HCT116 (cell line): ENCODE measurements at regions not wholly inside any gene's neighbourhood (a gene's known extent, or its start where the extent isn't known, plus 50 kb on each side); places are given as distances from the start of the nearest gene placed in this dataset.

Source experiments
- ATAC-seq: fragments of 200-7000 bp; cut with Tn5 transposase; 2 replicates; pipeline ENCODE4 v1.9.1; 2020; ENCODE audit warnings: mild to moderate bottlenecking, moderate library complexity
- BruUV-seq: library from RNA; stranded (reverse); fragments of 400-500 nt; replicated peaks from 2 replicates; lab custom pipeline; 2021; lab: Mats Ljungman, UMichigan
- CTCF ChIA-PET: fragments of 300-600 bp; sonication (Branson Sonifier 250); formaldehyde crosslinking; loops from one replicate; lab custom pipeline; 2021; ENCODE audit warnings: antibody characterized with exemption; lab: Charles Lee
- POLR2A ChIA-PET: fragments of 300-600, 350-600 bp; sonication (Branson Sonifier 250); formaldehyde crosslinking; loops from one replicate; lab custom pipeline; 2021; ENCODE audit warnings: antibody characterized with exemption; lab: Charles Lee
- RAD21 ChIA-PET, 2 experiments: fragments of 300-600 bp; sonication (Branson Sonifier 250); formaldehyde crosslinking; loops; one replicate each; lab custom pipeline; 2023; ENCODE audit warnings: low total read pairs in 2 of 2; ENCODE audit not compliant: uncharacterized antibody in 2 of 2, unreplicated experiment in 2 of 2, low non-redundant PET in 1 of 2; lab: Charles Lee
- DNase-seq: peaks from one replicate; pipeline ENCODE4 v3.0.0-alpha.2; 2010; ENCODE audit warnings: low read depth, low spot score
- H2AFZ ChIP-seq: fragments of 200-600 bp; shearing (Covaris generic), sonication (generic); 2 replicates; pipeline ENCODE4 v1.6.1; 2017; ENCODE audit warnings: low read depth, mixed run types, mixed read lengths, antibody characterized with exemption, low read length; ENCODE audit not compliant: poor library complexity, severe bottlenecking
- H3K27ac ChIP-seq: 2 replicates; pipeline ENCODE4 v1.5.1; 2012; ENCODE audit warnings: low read depth, low read length
- H3K27me3 ChIP-seq: fragments of 200-600 bp; sonication (generic); 2 replicates; pipeline ENCODE4 v1.6.1; 2016; ENCODE audit warnings: mixed run types, low read length, mixed read lengths; ENCODE audit not compliant: insufficient read depth
- H3K36me3 ChIP-seq, 2 experiments: fragments of 200-500 bp in 1 of 2; fragments of 200-600 bp in 1 of 2; sonication (Bioruptor generic) in 1 of 2; sonication (generic) in 1 of 2; 2 replicates each; pipeline versions ENCODE4 v1.5.1 to v1.6.1; 2014 to 2016; ENCODE audit warnings: low read length in 2 of 2, inconsistent platforms in 1 of 2, mixed read lengths in 1 of 2, mixed run types in 1 of 2; ENCODE audit not compliant: insufficient read depth in 2 of 2, control insufficient read depth in 1 of 2
- H3K4me1 ChIP-seq, 2 experiments: fragments of 200-600 bp in 1 of 2; sonication (generic) in 1 of 2; 2 replicates each; pipeline versions ENCODE4 v1.5.1 to v1.6.1; 2012 to 2017; ENCODE audit warnings: low read length in 2 of 2, inconsistent platforms in 1 of 2, mild to moderate bottlenecking in 1 of 2, mixed read lengths in 1 of 2, mixed run types in 1 of 2, moderate library complexity in 1 of 2; ENCODE audit not compliant: insufficient read depth in 2 of 2, control insufficient read depth in 1 of 2
- H3K4me2 ChIP-seq: fragments of 200-600 bp; sonication (generic); 2 replicates; pipeline ENCODE4 v1.6.1; 2017; ENCODE audit warnings: mixed run types, low read length, mixed read lengths
- H3K4me3 ChIP-seq, 2 experiments: fragments of 200-600 bp in 1 of 2; sonication (generic) in 1 of 2; replicated peaks in 1 of 2; 2 replicates each; pipeline ENCODE4 v1.5.1; 2011 to 2016; ENCODE audit warnings: low read length in 2 of 2, control low read depth in 1 of 2, low read depth in 1 of 2, mild to moderate bottlenecking in 1 of 2, mixed read lengths in 1 of 2, mixed run types in 1 of 2
- H3K79me2 ChIP-seq: fragments of 200-600 bp; sonication (generic); 2 replicates; pipeline ENCODE4 v1.6.1; 2017; ENCODE audit warnings: mild to moderate bottlenecking, mixed run types, low read length, moderate library complexity, mixed read lengths; ENCODE audit not compliant: insufficient read depth
- H3K9ac ChIP-seq: fragments of 200-600 bp; sonication (generic); 2 replicates; pipeline ENCODE4 v1.6.1; 2016; ENCODE audit warnings: low read length, mixed read lengths
- H3K9me2 ChIP-seq: fragments of 200-600 bp; sonication (generic), shearing (Covaris generic); 2 replicates; pipeline ENCODE4 v1.6.1; 2017; ENCODE audit warnings: mixed run types, mild to moderate bottlenecking, moderate library complexity; ENCODE audit not compliant: insufficient read depth
- H3K9me3 ChIP-seq, 2 experiments: fragments of 200-500 bp in 1 of 2; fragments of 200-600 bp in 1 of 2; sonication (Bioruptor generic) in 1 of 2; sonication (generic) in 1 of 2; 2 replicates each; pipeline ENCODE4 v1.6.1; 2014 to 2017; ENCODE audit warnings: low read length in 2 of 2, mixed read lengths in 2 of 2, inconsistent platforms in 1 of 2, low read depth in 1 of 2, mild to moderate bottlenecking in 1 of 2, mixed run types in 1 of 2, moderate library complexity in 1 of 2; ENCODE audit not compliant: control insufficient read depth in 1 of 2, insufficient read depth in 1 of 2
- H4K20me1 ChIP-seq: fragments of 200-600 bp; sonication (generic), shearing (Covaris generic); 2 replicates; pipeline ENCODE4 v1.6.1; 2017; ENCODE audit warnings: mixed run types, mild to moderate bottlenecking, moderate library complexity; ENCODE audit not compliant: insufficient read depth
- ATF3 ChIP-seq: IDR thresholded peaks from 2 replicates; pipeline ENCODE4 v1.6.1; 2012
- CBX3 ChIP-seq: IDR thresholded peaks from 2 replicates; pipeline ENCODE4 v1.6.1; 2012; ENCODE audit warnings: low read depth
- CTCF ChIP-seq, 3 experiments: fragments of 200-600 bp in 1 of 3; sonication (generic) in 1 of 3; IDR thresholded peaks in 2 of 3; conservative IDR thresholded peaks in 1 of 3; 2 replicates each; pipeline ENCODE4 v1.5.1; 2012 to 2017; ENCODE audit warnings: low read depth in 2 of 3, low read length in 2 of 3, antibody characterized with exemption in 1 of 3, borderline replicate concordance in 1 of 3, control low read depth in 1 of 3, mild to moderate bottlenecking in 1 of 3, mixed read lengths in 1 of 3, mixed run types in 1 of 3, moderate library complexity in 1 of 3; ENCODE audit not compliant: insufficient read depth in 1 of 3
- ELF1 ChIP-seq: IDR thresholded peaks from 2 replicates; pipeline ENCODE4 v1.6.1; 2012; ENCODE audit warnings: low read depth, borderline replicate concordance
- POLR2A ChIP-seq: IDR thresholded peaks from 2 replicates; pipeline ENCODE4 v1.7.0; 2011; ENCODE audit warnings: borderline replicate concordance; ENCODE audit not compliant: insufficient read depth, insufficient read length; ENCODE audit errors: extremely low read depth
- RAD21 ChIP-seq: IDR thresholded peaks from 2 replicates; pipeline ENCODE4 v1.6.1; 2012; ENCODE audit warnings: low read depth, mild to moderate bottlenecking
- SIN3A ChIP-seq: IDR thresholded peaks from 2 replicates; pipeline ENCODE4 v1.6.1; 2012; ENCODE audit warnings: low read depth
- SP1 ChIP-seq: IDR thresholded peaks from 2 replicates; pipeline ENCODE4 v1.6.1; 2012; ENCODE audit warnings: low read depth
- SRF ChIP-seq: IDR thresholded peaks from 2 replicates; pipeline ENCODE4 v1.6.1; 2012; ENCODE audit warnings: low read depth
- YY1 ChIP-seq: IDR thresholded peaks from 2 replicates; pipeline ENCODE4 v1.6.1; 2011; ENCODE audit warnings: low read length, low read depth, moderate library complexity, mild to moderate bottlenecking; ENCODE audit not compliant: insufficient replicate concordance; ENCODE audit errors: extremely low read depth
- ZBTB33 ChIP-seq: IDR thresholded peaks from 2 replicates; pipeline ENCODE4 v1.6.1; 2011; ENCODE audit warnings: mild to moderate bottlenecking, low read length, moderate library complexity; ENCODE audit not compliant: insufficient replicate concordance; ENCODE audit errors: extremely low read depth
- ZFX ChIP-seq: fragments of 450-650 bp; IDR thresholded peaks from 2 replicates; pipeline ENCODE4 v1.6.1; 2017
- ZNF274 ChIP-seq: fragments of 200-500 bp; sonication (Bioruptor generic); IDR thresholded peaks from 2 replicates; pipeline ENCODE4 v1.6.1; 2014; ENCODE audit warnings: mild to moderate bottlenecking, low read depth, low read length, inconsistent platforms
- intact Hi-C: fragments of 100-400 bp; cut with micrococcal nuclease; formaldehyde crosslinking; loops from 2 replicates; pipeline ENCODE4 v1.10.0; 2022

- BruUV-seq = no TSS peak
- intact Hi-C loops = no loop called here
- Histone ChIP-seq H3K9me2 (no peaks in the 10 kb centered on the region), H3K36me3 (no peaks in the 10 kb centered on the region), H3K79me2 (no peaks in the 10 kb centered on the region), H3K27ac (no peak overlapping the region), H4K20me1 (no peaks in the 10 kb centered on the region), H3K4me2 (no peak overlapping the region), H3K27me3 (no peaks in the 10 kb centered on the region), H2AFZ (no peak overlapping the region), H3K9me3 (peaks cover 5 to 7% of the 10 kb centered on the region in 2 experiments; a peak in 2 of 4 replicates), H3K9ac (no peak overlapping the region), H3K4me1 (no peaks in the 10 kb centered on the region), H3K4me3 (no peak overlapping the region)
- TF ChIP-seq CTCF (IDR thresholded peaks at IDR 0.05 in 2 of 3, conservative IDR thresholded peaks at IDR 0.05 in 1 of 3; ENCODE audit: borderline replicate concordance in 1 of 3, insufficient read depth in 1 of 3, low read depth in 2 of 3, low read length in 2 of 3) = no peak
- TF ChIP-seq CBX3 = 0 out of 2 replicates have a peak, but pooled peaks have one; percentile 19
- no peak for TF ChIP-seq SRF
- TF ChIP-seq ZNF274 = no peak
- TF ChIP-seq ATF3 = no peak
- no peak for TF ChIP-seq ELF1
- no peak for TF ChIP-seq RAD21
- ATAC-seq (no peak), DNase-seq (no peak)
- POLR2A ChIA-PET = no interaction called here
- RAD21 ChIA-PET = no interaction called here
- CTCF ChIA-PET = no interaction called here
Measured at GRCh38 chr15:69924531-69924930, 173.2 kb downstream of the TLE3 start.

- Histone ChIP-seq H3K27me3 (no peaks in the 10 kb centered on the region), H3K4me3 (no peak overlapping the region), H3K36me3 (no peaks in the 10 kb centered on the region), H2AFZ (no peak overlapping the region), H3K4me2 (no peak overlapping the region), H3K79me2 (no peaks in the 10 kb centered on the region), H3K4me1 (no peaks in the 10 kb centered on the region)
- CTCF ChIA-PET = no interaction called here
- no TSS peak for BruUV-seq
- TF ChIP-seq SIN3A (no peak), YY1 (no peak), RAD21 (no peak), POLR2A (no peak), ELF1 (no peak), ZBTB33 (no peak), ATF3 (no peak), ZFX (no peak), SP1 (no peak), SRF (no peak)
- TF ChIP-seq, all 23 proteins: peak for 0
- peaks cover 5 to 7% of the 10 kb centered on the region in 2 experiments; a peak in 2 of 4 replicates for H3K9me3 ChIP-seq
- no peak overlapping the region for H3K9ac ChIP-seq
- no peaks in the 10 kb centered on the region for H3K9me2 ChIP-seq
- POLR2A ChIA-PET = no interaction called here
- ATAC-seq (no peak), DNase-seq (no peak)
- RAD21 ChIA-PET = no interaction called here
- H3K27ac ChIP-seq = no peak overlapping the region
- no peaks in the 10 kb centered on the region for H4K20me1 ChIP-seq
- intact Hi-C loops = no loop called here
Measured at GRCh38 chr15:69926006-69926405, 171.7 kb downstream of the TLE3 start.
